ENCODE measurements at regions not wholly inside any gene's neighbourhood (a gene's known extent, or its start where the extent isn't known, plus 50 kb on each side); places are given as distances from the start of the nearest gene placed in this dataset.

DNA sequence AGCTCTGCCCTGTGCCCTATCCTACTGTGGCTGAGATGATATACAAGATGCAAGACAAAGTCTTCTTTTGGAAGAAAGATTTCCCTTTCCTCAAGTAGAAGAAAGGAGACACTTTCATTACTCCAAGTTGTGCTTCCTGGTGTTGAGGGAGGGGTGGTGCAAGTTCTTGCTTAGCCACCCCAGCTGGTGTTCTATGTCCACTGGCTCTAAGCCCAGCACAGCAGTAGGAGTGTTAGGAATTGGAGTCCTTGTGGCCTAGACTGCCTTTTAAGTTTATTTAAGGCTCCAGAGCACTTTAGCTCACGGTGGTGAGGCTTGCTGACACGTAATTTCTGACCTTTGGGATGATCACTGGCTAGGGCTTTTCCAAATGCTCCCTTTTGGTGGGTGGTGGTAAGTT lies 109.7 kb downstream of the KIF2B start:
- no peak for TF ChIP-seq RAD21 (IDR thresholded peaks at IDR 0.05; ENCODE audit: low read depth)
- no peak for TF ChIP-seq CREB1 (IDR thresholded peaks at IDR 0.05; ENCODE audit: low read depth)
- no peak for TF ChIP-seq TAF1 (IDR thresholded peaks at IDR 0.05; ENCODE audit: low read depth)
- no peak for TF ChIP-seq TCF12 (IDR thresholded peaks at IDR 0.05; ENCODE audit: low read depth)
- no peak for TF ChIP-seq FOXM1 (IDR thresholded peaks at IDR 0.05; ENCODE audit: borderline replicate concordance, low read depth)
- TF ChIP-seq, protein P1, sequence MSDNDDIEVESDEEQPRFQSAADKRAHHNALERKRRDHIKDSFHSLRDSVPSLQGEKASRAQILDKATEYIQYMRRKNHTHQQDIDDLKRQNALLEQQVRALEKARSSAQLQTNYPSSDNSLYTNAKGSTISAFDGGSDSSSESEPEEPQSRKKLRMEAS (IDR thresholded peaks at IDR 0.05) = no peak
- no peak for TF ChIP-seq EP300 (IDR thresholded peaks at IDR 0.05; ENCODE audit: borderline replicate concordance)
- TF ChIP-seq, protein P2, sequence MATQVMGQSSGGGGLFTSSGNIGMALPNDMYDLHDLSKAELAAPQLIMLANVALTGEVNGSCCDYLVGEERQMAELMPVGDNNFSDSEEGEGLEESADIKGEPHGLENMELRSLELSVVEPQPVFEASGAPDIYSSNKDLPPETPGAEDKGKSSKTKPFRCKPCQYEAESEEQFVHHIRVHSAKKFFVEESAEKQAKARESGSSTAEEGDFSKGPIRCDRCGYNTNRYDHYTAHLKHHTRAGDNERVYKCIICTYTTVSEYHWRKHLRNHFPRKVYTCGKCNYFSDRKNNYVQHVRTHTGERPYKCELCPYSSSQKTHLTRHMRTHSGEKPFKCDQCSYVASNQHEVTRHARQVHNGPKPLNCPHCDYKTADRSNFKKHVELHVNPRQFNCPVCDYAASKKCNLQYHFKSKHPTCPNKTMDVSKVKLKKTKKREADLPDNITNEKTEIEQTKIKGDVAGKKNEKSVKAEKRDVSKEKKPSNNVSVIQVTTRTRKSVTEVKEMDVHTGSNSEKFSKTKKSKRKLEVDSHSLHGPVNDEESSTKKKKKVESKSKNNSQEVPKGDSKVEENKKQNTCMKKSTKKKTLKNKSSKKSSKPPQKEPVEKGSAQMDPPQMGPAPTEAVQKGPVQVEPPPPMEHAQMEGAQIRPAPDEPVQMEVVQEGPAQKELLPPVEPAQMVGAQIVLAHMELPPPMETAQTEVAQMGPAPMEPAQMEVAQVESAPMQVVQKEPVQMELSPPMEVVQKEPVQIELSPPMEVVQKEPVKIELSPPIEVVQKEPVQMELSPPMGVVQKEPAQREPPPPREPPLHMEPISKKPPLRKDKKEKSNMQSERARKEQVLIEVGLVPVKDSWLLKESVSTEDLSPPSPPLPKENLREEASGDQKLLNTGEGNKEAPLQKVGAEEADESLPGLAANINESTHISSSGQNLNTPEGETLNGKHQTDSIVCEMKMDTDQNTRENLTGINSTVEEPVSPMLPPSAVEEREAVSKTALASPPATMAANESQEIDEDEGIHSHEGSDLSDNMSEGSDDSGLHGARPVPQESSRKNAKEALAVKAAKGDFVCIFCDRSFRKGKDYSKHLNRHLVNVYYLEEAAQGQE (IDR thresholded peaks at IDR 0.05; ENCODE audit: low read depth) = no peak
- TF ChIP-seq USF1 (IDR thresholded peaks at IDR 0.05) = no peak

All from Ishikawa (cell line).